WTC11 (cell line): ENCODE measurements at regions not wholly inside any gene's neighbourhood (a gene's known extent, or its start where the extent isn't known, plus 50 kb on each side); places are given as distances from the start of the nearest gene placed in this dataset.

Experiments used
- CTCF ChIP-seq: fragments of 200-600 bp; IDR thresholded peaks from 2 replicates; pipeline ENCODE4 v1.8.0; 2022; ENCODE audit warnings: antibody characterized with exemption
- NFE2L1 ChIP-seq: sonication (generic); formaldehyde crosslinking; IDR thresholded peaks from 2 replicates; pipeline ENCODE4 v1.8.1; 2023; ENCODE audit warnings: missing genetic modification reagents
- RELA ChIP-seq: sonication (generic); formaldehyde crosslinking; IDR thresholded peaks from 2 replicates; pipeline ENCODE4 v1.8.1; 2022; ENCODE audit warnings: missing genetic modification reagents, mild to moderate bottlenecking, borderline replicate concordance
- ZMAT4 ChIP-seq: fragments of 250-450 bp; sonication (Bioruptor Pico); IDR thresholded peaks from 2 replicates; pipeline ENCODE4 v1.9.0; 2021; ENCODE audit warnings: mild to moderate bottlenecking
- TF ChIP-seq, protein P1 (sequence below): sonication (generic); formaldehyde crosslinking; IDR thresholded peaks from 2 replicates; pipeline ENCODE4 v1.8.1; 2023; ENCODE audit warnings: mild to moderate bottlenecking, missing genetic modification reagents, moderate library complexity

DNA sequence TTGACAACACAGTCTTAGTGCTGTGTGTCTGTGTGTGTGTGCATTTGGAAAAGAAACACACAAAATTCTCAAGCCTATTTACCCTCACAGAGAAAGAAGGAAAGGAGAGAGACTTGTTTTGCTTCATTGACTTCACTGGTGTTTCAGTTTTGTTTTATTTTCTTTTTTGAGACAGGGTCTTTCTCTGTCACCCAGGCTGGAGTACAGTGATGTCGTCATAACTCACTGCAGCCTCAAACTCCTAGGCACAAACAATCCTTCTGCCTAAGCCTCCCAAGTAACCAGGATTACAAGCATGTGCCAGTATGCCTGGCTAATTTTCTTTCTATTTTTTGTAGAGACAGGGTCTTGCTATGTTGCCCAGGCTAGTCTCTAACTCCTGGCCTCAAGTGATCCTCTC is 636.9 kb downstream of the TAFA4 start:
- TF ChIP-seq RELA (CRISPR knock-in tag) = no peak
- no peak for TF ChIP-seq CTCF
- no peak for TF ChIP-seq NFE2L1
- TF ChIP-seq ZMAT4 (CRISPR knock-in tag) = no peak
- TF ChIP-seq, protein P1, sequence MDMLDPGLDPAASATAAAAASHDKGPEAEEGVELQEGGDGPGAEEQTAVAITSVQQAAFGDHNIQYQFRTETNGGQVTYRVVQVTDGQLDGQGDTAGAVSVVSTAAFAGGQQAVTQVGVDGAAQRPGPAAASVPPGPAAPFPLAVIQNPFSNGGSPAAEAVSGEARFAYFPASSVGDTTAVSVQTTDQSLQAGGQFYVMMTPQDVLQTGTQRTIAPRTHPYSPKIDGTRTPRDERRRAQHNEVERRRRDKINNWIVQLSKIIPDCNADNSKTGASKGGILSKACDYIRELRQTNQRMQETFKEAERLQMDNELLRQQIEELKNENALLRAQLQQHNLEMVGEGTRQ (CRISPR knock-in tag) = no peak
